Parathyroid adenoma (tissue), 2 donors: ENCODE measurements at regions not wholly inside any gene's neighbourhood (a gene's known extent, or its start where the extent isn't known, plus 50 kb on each side); places are given as distances from the start of the nearest gene placed in this dataset.

Experiments used
- H2AFZ ChIP-seq: fragments of 300-600 bp; sonication (generic); one replicate; pipeline ENCODE4 v1.7.0; 2017; ENCODE audit warnings: antibody characterized with exemption, mild to moderate bottlenecking
- H3K27ac ChIP-seq: fragments of 300-600 bp; sonication (generic); one replicate; pipeline ENCODE4 v1.7.0; 2017
- H3K27me3 ChIP-seq: fragments of 300-600 bp; sonication (generic); one replicate; pipeline ENCODE4 v1.7.0; 2017; ENCODE audit warnings: low read length; ENCODE audit not compliant: control insufficient read depth, insufficient read depth
- H3K36me3 ChIP-seq: fragments of 300-600 bp; sonication (generic); one replicate; pipeline ENCODE4 v1.7.0; 2017; ENCODE audit warnings: low read length; ENCODE audit not compliant: control insufficient read depth, insufficient read depth
- H3K4me1 ChIP-seq: fragments of 300-600 bp; sonication (generic); one replicate; pipeline ENCODE4 v1.7.0; 2017; ENCODE audit warnings: control low read depth
- H3K4me2 ChIP-seq: fragments of 300-600 bp; sonication (generic); one replicate; pipeline ENCODE4 v1.7.0; 2017; ENCODE audit warnings: low read length
- H3K4me3 ChIP-seq: fragments of 300-600 bp; sonication (generic); one replicate; pipeline ENCODE4 v1.7.0; 2017; ENCODE audit warnings: low read depth, low read length
- H3K79me2 ChIP-seq: fragments of 300-600 bp; sonication (generic); one replicate; pipeline ENCODE4 v1.7.0; 2017; ENCODE audit warnings: control low read depth
- H3K9ac ChIP-seq: fragments of 300-600 bp; sonication (generic); one replicate; pipeline ENCODE4 v1.7.0; 2017; ENCODE audit warnings: mild to moderate bottlenecking
- H3K9me3 ChIP-seq: fragments of 300-600 bp; sonication (generic); one replicate; pipeline ENCODE4 v1.7.0; 2017; ENCODE audit warnings: low read length; ENCODE audit not compliant: control insufficient read depth
- CTCF ChIP-seq: fragments of 300-600 bp; sonication (generic); IDR thresholded peaks from one replicate; pipeline ENCODE4 v1.7.0; 2017; ENCODE audit warnings: antibody characterized with exemption, mild to moderate bottlenecking
- donor health status: primary hyperparathyroidism.

GRCh38 chr1:112177314-112177713 is 187.8 kb upstream of the KCND3 start:
- H3K4me2 ChIP-seq: no peak overlapping the region
- no peak overlapping the region for H3K27ac ChIP-seq
- no peaks in the 10 kb centered on the region for H3K27me3 ChIP-seq
- H3K9me3 ChIP-seq: no peaks in the 10 kb centered on the region
- no peak overlapping the region for H3K9ac ChIP-seq
- no peaks in the 10 kb centered on the region for H3K4me1 ChIP-seq
- H3K36me3 ChIP-seq: no peaks in the 10 kb centered on the region
- no peak for TF ChIP-seq CTCF
- no peak overlapping the region for H2AFZ ChIP-seq
- H3K4me3 ChIP-seq: no peak overlapping the region
- H3K79me2 ChIP-seq: no peaks in the 10 kb centered on the region

DNA sequence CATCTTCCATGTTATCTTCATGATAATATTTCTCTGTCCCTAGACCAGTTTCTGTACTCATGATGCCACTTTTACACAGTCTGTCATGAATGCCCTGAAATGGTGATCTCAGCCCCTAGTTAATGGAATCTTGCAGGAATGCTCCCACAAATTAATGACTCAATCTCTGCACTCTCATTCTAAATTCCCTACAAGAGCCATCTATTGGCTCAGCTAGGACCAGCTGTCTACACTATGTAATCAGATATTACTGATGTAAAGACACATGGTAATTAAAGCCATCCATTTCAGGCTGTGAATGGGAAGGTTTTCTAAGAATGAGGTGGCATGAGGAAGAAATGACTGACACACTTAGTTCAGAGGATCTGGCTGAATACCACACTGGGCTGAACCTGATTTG is 199.1 kb upstream of the KCND3 start:
- TF ChIP-seq CTCF: no peak
- Histone ChIP-seq H3K9me3 (no peaks in the 10 kb centered on the region), H3K4me1 (no peaks in the 10 kb centered on the region), H3K4me2 (no peak overlapping the region), H3K27ac (no peak overlapping the region), H3K4me3 (no peak overlapping the region), H3K9ac (no peak overlapping the region), H3K36me3 (no peaks in the 10 kb centered on the region), H2AFZ (no peak overlapping the region), H3K27me3 (no peaks in the 10 kb centered on the region), H3K79me2 (no peaks in the 10 kb centered on the region)

DNA sequence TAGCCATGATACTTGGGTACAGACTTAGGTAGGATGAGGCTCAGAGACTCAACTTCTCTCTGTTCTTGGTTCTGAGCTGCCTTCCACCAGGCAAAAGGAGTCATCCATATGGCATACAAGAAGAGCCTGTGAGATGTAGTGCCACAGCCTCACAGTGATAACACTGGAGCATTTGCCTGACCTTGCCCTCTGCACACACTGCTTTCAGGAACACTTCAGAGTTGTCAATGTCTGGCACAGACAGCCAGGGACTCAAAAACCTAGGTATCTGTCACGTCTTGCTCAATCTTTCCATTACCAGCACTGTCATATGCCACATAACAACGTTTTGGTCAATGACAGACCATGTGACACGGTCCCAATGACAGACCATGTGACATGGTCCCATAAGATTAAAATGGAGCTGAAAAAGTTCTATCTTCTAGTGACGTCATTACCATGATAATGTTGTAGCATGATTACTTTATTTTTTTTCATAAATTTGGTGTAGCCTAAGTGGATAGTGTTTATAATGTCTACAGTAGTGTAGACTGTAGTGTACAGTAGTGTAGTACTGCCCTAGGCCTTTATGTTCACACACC is 199.9 kb upstream of the CTTNBP2NL start:
- Histone ChIP-seq H3K27me3 (no peaks in the 10 kb centered on the region), H3K9me3 (no peaks in the 10 kb centered on the region), H3K27ac (no peak overlapping the region), H3K4me1 (no peaks in the 10 kb centered on the region), H3K4me3 (no peak overlapping the region), H3K9ac (no peak overlapping the region), H3K36me3 (no peaks in the 10 kb centered on the region), H3K4me2 (no peak overlapping the region), H2AFZ (no peak overlapping the region), H3K79me2 (no peaks in the 10 kb centered on the region)
- TF ChIP-seq CTCF: no peak

DNA sequence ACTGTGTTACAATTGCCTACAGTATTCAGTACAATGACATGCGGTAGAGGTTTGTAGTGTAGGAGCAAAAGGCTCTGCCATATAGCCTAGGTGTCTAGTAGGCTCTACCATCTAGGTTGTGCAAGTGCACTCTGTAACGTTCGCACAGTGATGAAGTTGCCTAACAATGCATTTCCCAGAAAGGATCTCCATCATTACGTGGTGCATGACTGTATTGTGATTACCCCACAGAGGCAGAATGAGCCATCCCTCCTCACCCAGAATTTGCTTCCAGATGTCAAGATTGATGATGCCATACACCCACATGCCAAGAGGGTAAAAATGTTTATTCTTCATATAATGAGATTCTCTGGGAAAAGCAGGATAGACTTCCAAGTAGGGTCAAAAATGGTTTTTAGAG is 199.3 kb upstream of the CTTNBP2NL start:
- Histone ChIP-seq H3K36me3 (no peaks in the 10 kb centered on the region), H3K27me3 (no peaks in the 10 kb centered on the region)

More for the DNA sequence above, 199.3 kb upstream of the CTTNBP2NL start:
- Histone ChIP-seq H3K4me3 (no peak overlapping the region), H3K27ac (no peak overlapping the region), H3K4me2 (no peak overlapping the region), H3K9me3 (no peaks in the 10 kb centered on the region), H3K9ac (no peak overlapping the region), H2AFZ (no peak overlapping the region), H3K4me1 (no peaks in the 10 kb centered on the region), H3K79me2 (no peaks in the 10 kb centered on the region)
- no peak for TF ChIP-seq CTCF
